GM23248 (cell line): ENCODE measurements at regions not wholly inside any gene's neighbourhood (a gene's known extent, or its start where the extent isn't known, plus 50 kb on each side); places are given as distances from the start of the nearest gene placed in this dataset.

Source experiments
- DNase-seq: peaks from one replicate; pipeline ENCODE4 v3.0.0-alpha.2; 2015
- H2AFZ ChIP-seq: fragments of 200-600 bp; sonication (generic); 2 replicates; pipeline ENCODE4 v1.6.1; 2016; ENCODE audit warnings: antibody characterized with exemption
- H3F3A ChIP-seq: fragments of 200-600 bp; sonication (generic); 2 replicates; pipeline ENCODE4 v1.6.1; 2016; ENCODE audit warnings: mild to moderate bottlenecking, antibody characterized with exemption, mixed run types; ENCODE audit not compliant: insufficient read depth
- H3K27ac ChIP-seq: fragments of 200-600 bp; sonication (generic); 2 replicates; pipeline ENCODE4 v1.5.1; 2016; ENCODE audit warnings: mild to moderate bottlenecking
- H3K27me3 ChIP-seq: fragments of 200-600 bp; sonication (generic); replicated peaks from 2 replicates; pipeline ENCODE4 v1.6.1; 2016; ENCODE audit warnings: mild to moderate bottlenecking; ENCODE audit not compliant: insufficient read depth
- H3K36me3 ChIP-seq: fragments of 200-600 bp; sonication (generic); 2 replicates; pipeline ENCODE4 v1.6.1; 2016; ENCODE audit warnings: low read depth, mild to moderate bottlenecking
- H3K4me1 ChIP-seq: fragments of 200-600 bp; sonication (generic); 2 replicates; pipeline ENCODE4 v1.6.1; 2016; ENCODE audit warnings: mild to moderate bottlenecking; ENCODE audit not compliant: insufficient read depth
- H3K4me2 ChIP-seq: fragments of 200-600 bp; sonication (generic); one replicate; pipeline ENCODE4 v1.6.1; 2016; ENCODE audit warnings: mild to moderate bottlenecking; ENCODE audit not compliant: unreplicated experiment
- H3K4me3 ChIP-seq: fragments of 200-600 bp; sonication (generic); 2 replicates; pipeline ENCODE4 v1.5.1; 2016; ENCODE audit warnings: mild to moderate bottlenecking
- H3K79me2 ChIP-seq: fragments of 200-600 bp; sonication (generic); 2 replicates; pipeline ENCODE4 v1.6.1; 2016; ENCODE audit warnings: mild to moderate bottlenecking; ENCODE audit not compliant: insufficient read depth
- H3K9ac ChIP-seq: fragments of 200-600 bp; sonication (generic); 2 replicates; pipeline ENCODE4 v1.6.1; 2016; ENCODE audit warnings: mild to moderate bottlenecking
- H3K9me2 ChIP-seq: fragments of 200-600 bp; sonication (generic); 2 replicates; pipeline ENCODE4 v1.6.1; 2016; ENCODE audit warnings: mixed run types, mild to moderate bottlenecking, moderate library complexity; ENCODE audit not compliant: insufficient read depth
- H3K9me3 ChIP-seq: fragments of 200-600 bp; sonication (generic); one replicate; pipeline ENCODE4 v1.6.1; 2017; ENCODE audit warnings: low read depth
- H4K20me1 ChIP-seq: fragments of 200-600 bp; sonication (generic); 2 replicates; pipeline ENCODE4 v1.6.0; 2016; ENCODE audit not compliant: insufficient read depth
- EZH2 ChIP-seq: fragments of 200-600 bp; sonication (generic); IDR thresholded peaks from 2 replicates; pipeline ENCODE4 v1.6.1; 2018; ENCODE audit warnings: antibody characterized with exemption, mild to moderate bottlenecking; ENCODE audit not compliant: insufficient read depth, poor library complexity, severe bottlenecking
- EZH2phosphoT487 ChIP-seq: fragments of 200-600 bp; sonication (generic); IDR thresholded peaks from 2 replicates; pipeline ENCODE4 v1.6.1; 2018; ENCODE audit warnings: antibody characterized with exemption, moderate library complexity, mild to moderate bottlenecking, low read depth; ENCODE audit not compliant: insufficient read depth
- WGBS, 2 experiments: methylation state at CpG; one replicate each; pipeline ENCODE4 v1.1.6; 2015 to 2017; ENCODE audit warnings: low lambda C conversion rate in 2 of 2, low coverage in 1 of 2; ENCODE audit errors: missing lambda C conversion rate in 2 of 2; 5-methylcytosine and 5-hydroxymethylcytosine counted together
- in situ Hi-C: fragments of 300-500 bp; cut with MboI; formaldehyde crosslinking; loops from 2 replicates; pipeline ENCODE4 v1.15.0; 2020

DNA sequence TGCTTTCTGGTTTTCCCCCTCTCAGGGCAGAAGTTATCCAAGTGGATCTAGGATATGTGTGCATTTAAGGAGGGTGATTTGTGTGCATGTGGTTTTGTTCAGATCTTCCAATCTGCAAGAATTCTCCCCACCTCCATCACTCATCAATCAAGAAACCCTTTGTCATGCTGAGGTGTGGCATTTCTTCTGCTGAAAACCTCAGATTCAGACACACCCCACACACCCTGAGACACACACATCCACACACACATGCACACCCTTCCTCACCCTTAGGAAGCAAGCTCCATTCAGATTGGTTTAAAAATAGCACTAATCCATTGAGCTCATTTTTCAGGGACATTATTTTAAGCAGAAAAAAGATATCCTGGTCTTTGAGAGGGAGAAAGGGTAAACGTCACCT lies 106.1 kb upstream of the HSD17B12 start:
- Histone ChIP-seq H3K27me3 (0 out of 2 replicates have a peak, but pooled peaks cover 8% of the 10 kb centered on the region), H4K20me1 (no peaks in the 10 kb centered on the region), H3K27ac (no peak overlapping the region), H3K4me1 (peaks cover 20% of the 10 kb centered on the region), H3K79me2 (no peaks in the 10 kb centered on the region), H3K9ac (no peak overlapping the region), H3K4me3 (no peak overlapping the region), H2AFZ (no peak overlapping the region), H3K36me3 (no peaks in the 10 kb centered on the region), H3K4me2 (no peak overlapping the region), H3K9me3 (no peaks in the 10 kb centered on the region), H3K9me2 (no peaks in the 10 kb centered on the region), H3F3A (peaks cover 3% of the 10 kb centered on the region; the same call in 1 of the 2 replicates)
- TF ChIP-seq EZH2 (no peak), EZH2phosphoT487 (no peak)
- no peak for DNase-seq
- 35 to 48% methylated on average over 1 of the region's 1 CpG for WGBS, 2 experiments
- in situ Hi-C loops, result no loop called here

DNA sequence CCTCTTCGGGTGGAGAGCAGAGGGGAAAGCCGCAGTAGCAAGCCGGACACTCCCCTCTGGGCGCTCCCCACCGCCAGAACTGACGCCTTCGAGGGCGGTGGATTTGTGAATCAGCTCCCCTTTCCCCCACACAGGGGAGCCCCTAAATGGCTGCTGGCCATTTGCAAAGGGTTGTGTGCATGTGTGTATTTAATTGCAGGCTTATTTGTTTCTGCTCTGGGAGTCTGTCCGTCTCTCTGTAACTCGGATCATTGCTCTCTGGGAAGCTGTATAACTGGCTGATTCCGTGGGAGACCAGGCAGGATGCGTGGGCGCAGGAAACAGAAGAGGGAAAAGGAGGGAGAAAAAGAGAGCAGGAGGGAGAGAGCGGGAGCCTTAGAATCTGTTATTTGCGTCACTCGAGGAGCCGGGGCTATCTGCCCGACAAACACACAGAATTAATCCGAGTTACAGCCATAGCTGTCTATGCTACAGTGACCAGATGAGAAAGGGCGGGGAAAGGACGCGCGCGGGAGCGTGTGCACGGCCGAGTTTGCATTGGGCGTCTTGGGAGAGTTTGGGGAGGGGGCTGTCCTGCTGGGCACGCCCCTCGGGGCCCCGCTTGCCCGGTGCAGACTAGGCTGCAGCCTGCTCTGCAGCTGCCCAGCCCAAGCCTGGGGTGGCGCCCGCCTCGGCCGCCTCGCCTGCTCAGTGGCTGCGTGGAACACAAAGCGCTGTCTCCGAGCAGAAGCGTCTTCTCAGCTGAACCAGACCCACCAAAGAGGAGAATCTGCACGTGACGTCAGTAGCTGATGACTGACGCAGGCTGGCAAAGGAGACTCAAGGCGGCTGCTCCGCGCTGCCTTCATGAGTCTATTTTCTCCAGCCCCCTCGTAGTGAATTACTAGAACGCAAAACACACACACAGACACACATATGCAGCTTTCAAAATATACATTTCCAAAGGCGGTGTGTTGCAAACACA lies 105.3 kb upstream of the HSD17B12 start:
- Histone ChIP-seq H3K79me2 (no peaks in the 10 kb centered on the region), H3K4me3 (peak overlapping the region; percentile 70), H3F3A (peaks cover 3% of the 10 kb centered on the region; the same call in 1 of the 2 replicates), H3K4me2 (peak overlapping the region; percentile 96), H3K27me3 (0 out of 2 replicates have a peak, but pooled peaks cover 8% of the 10 kb centered on the region), H3K27ac (no peak overlapping the region), H3K9me2 (no peaks in the 10 kb centered on the region), H2AFZ (peak overlapping the region; percentile 66), H3K9me3 (no peaks in the 10 kb centered on the region), H3K4me1 (peaks cover 20% of the 10 kb centered on the region), H3K9ac (peak overlapping the region; percentile 28), H4K20me1 (no peaks in the 10 kb centered on the region), H3K36me3 (no peaks in the 10 kb centered on the region)
- WGBS, 2 experiments, result 1 to 2% methylated on average over 47 of the region's 50 CpGs
- in situ Hi-C loops, result no loop called here
- TF ChIP-seq EZH2phosphoT487, result no peak
- no peak for TF ChIP-seq EZH2
- peak; percentile 86 for DNase-seq

DNA sequence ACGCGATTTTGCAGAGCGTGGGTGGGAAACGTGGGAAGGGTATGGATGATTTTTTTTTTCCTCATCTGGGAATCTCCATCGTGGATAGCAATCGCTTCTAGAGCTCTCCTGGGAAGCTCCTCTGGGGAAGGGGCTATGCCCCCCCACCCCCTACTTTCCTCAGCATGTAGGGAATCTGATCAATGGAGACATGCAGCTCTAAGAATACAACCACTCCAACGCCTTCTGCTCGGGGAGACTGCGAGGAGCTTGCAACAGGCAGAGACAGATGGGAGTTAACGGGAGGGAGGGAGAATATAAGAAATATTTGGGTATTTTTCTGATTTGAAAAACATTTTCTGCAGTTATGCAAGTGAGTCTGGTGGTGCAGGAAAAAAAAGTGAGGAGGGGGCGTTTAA lies 104.6 kb upstream of the HSD17B12 start:
- Histone ChIP-seq H4K20me1 (no peaks in the 10 kb centered on the region), H3K36me3 (no peaks in the 10 kb centered on the region), H3K27me3 (0 out of 2 replicates have a peak, but pooled peaks cover 8% of the 10 kb centered on the region), H3K27ac (no peak overlapping the region), H3K4me3 (peak overlapping the region; percentile 70), H3F3A (peaks cover 3% of the 10 kb centered on the region; the same call in 1 of the 2 replicates), H3K4me1 (peaks cover 20% of the 10 kb centered on the region), H2AFZ (peak overlapping the region; percentile 66), H3K9me2 (no peaks in the 10 kb centered on the region), H3K9me3 (no peaks in the 10 kb centered on the region), H3K79me2 (no peaks in the 10 kb centered on the region), H3K9ac (peak overlapping the region; percentile 28; the same call in 1 of the 2 replicates), H3K4me2 (peak overlapping the region; percentile 96)
- TF ChIP-seq EZH2, result no peak
- no peak for TF ChIP-seq EZH2phosphoT487
- in situ Hi-C loops, result no loop called here
- peak; percentile 33 for DNase-seq
- 2 to 3% methylated on average over 11 of the region's 11 CpGs for whole genome bisulfite sequencing, 2 experiments

DNA sequence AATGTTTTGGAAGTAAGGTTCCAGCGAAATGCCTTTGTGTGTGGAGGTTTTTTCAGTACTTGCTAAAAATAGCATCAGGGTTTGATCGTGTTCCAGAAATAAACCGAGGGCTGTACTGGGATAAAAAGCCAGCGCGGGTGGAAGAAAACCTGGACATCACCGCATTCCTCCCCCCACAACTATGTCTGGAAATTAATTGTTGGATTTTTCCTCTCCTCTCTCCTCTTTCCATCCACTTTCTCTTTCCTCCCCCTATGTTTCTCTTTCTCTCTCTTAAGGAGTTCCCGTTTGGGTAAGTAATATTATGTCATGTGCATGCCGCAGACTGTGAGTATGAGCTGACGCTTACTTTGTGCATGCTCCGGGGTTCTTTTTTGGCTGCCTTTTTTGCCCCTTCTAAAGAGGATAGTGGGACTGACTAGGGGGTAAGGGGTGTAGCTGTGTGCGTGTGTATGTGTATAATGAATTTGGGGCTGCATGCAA lies 104.2 kb upstream of the HSD17B12 start:
- peak overlapping the region; percentile 96 for H3K4me2 ChIP-seq
- in situ Hi-C loops, result no loop called here
- TF ChIP-seq EZH2phosphoT487 (no peak), EZH2 (no peak)
- no peaks in the 10 kb centered on the region for H3K79me2 ChIP-seq
- no peaks in the 10 kb centered on the region for H4K20me1 ChIP-seq
- no peaks in the 10 kb centered on the region for H3K9me2 ChIP-seq
- no peak overlapping the region for H3K27ac ChIP-seq
- peaks cover 3% of the 10 kb centered on the region; the same call in 1 of the 2 replicates for H3F3A ChIP-seq
- 0 out of 2 replicates have a peak, but pooled peaks cover 8% of the 10 kb centered on the region for H3K27me3 ChIP-seq
- no peaks in the 10 kb centered on the region for H3K9me3 ChIP-seq
- WGBS, 2 experiments, result 3% methylated on average over 11 of the region's 11 CpGs
- peaks cover 20% of the 10 kb centered on the region for H3K4me1 ChIP-seq
- H3K4me3 ChIP-seq, result peak overlapping the region; percentile 70
- H3K36me3 ChIP-seq, result no peaks in the 10 kb centered on the region
- peak overlapping the region; percentile 9 for H2AFZ ChIP-seq
- H3K9ac ChIP-seq, result peak overlapping the region; percentile 28
- DNase-seq, result peak; percentile 67
